HCT116 (cell line): ENCODE measurements at regions not wholly inside any gene's neighbourhood (a gene's known extent, or its start where the extent isn't known, plus 50 kb on each side); places are given as distances from the start of the nearest gene placed in this dataset.

ENCODE experiments used
- ATAC-seq: fragments of 200-7000 bp; cut with Tn5 transposase; 2 replicates; pipeline ENCODE4 v1.9.1; 2020; ENCODE audit warnings: mild to moderate bottlenecking, moderate library complexity
- BruUV-seq: library from RNA; stranded (reverse); fragments of 400-500 nt; replicated peaks from 2 replicates; lab custom pipeline; 2021; lab: Mats Ljungman, UMichigan
- CTCF ChIA-PET: fragments of 300-600 bp; sonication (Branson Sonifier 250); formaldehyde crosslinking; loops from one replicate; lab custom pipeline; 2021; ENCODE audit warnings: antibody characterized with exemption; lab: Charles Lee
- POLR2A ChIA-PET: fragments of 300-600, 350-600 bp; sonication (Branson Sonifier 250); formaldehyde crosslinking; loops from one replicate; lab custom pipeline; 2021; ENCODE audit warnings: antibody characterized with exemption; lab: Charles Lee
- RAD21 ChIA-PET, 2 experiments: fragments of 300-600 bp; sonication (Branson Sonifier 250); formaldehyde crosslinking; loops; one replicate each; lab custom pipeline; 2023; ENCODE audit warnings: low total read pairs in 2 of 2; ENCODE audit not compliant: uncharacterized antibody in 2 of 2, unreplicated experiment in 2 of 2, low non-redundant PET in 1 of 2; lab: Charles Lee
- DNase-seq: peaks from one replicate; pipeline ENCODE4 v3.0.0-alpha.2; 2010; ENCODE audit warnings: low read depth, low spot score
- H2AFZ ChIP-seq: fragments of 200-600 bp; shearing (Covaris generic), sonication (generic); 2 replicates; pipeline ENCODE4 v1.6.1; 2017; ENCODE audit warnings: low read depth, mixed run types, mixed read lengths, antibody characterized with exemption, low read length; ENCODE audit not compliant: poor library complexity, severe bottlenecking
- H3K27ac ChIP-seq: 2 replicates; pipeline ENCODE4 v1.5.1; 2012; ENCODE audit warnings: low read depth, low read length
- H3K27me3 ChIP-seq: fragments of 200-600 bp; sonication (generic); 2 replicates; pipeline ENCODE4 v1.6.1; 2016; ENCODE audit warnings: mixed run types, low read length, mixed read lengths; ENCODE audit not compliant: insufficient read depth
- H3K36me3 ChIP-seq, 2 experiments: fragments of 200-500 bp in 1 of 2; fragments of 200-600 bp in 1 of 2; sonication (Bioruptor generic) in 1 of 2; sonication (generic) in 1 of 2; 2 replicates each; pipeline versions ENCODE4 v1.5.1 to v1.6.1; 2014 to 2016; ENCODE audit warnings: low read length in 2 of 2, inconsistent platforms in 1 of 2, mixed read lengths in 1 of 2, mixed run types in 1 of 2; ENCODE audit not compliant: insufficient read depth in 2 of 2, control insufficient read depth in 1 of 2
- H3K4me1 ChIP-seq, 2 experiments: fragments of 200-600 bp in 1 of 2; sonication (generic) in 1 of 2; 2 replicates each; pipeline versions ENCODE4 v1.5.1 to v1.6.1; 2012 to 2017; ENCODE audit warnings: low read length in 2 of 2, inconsistent platforms in 1 of 2, mild to moderate bottlenecking in 1 of 2, mixed read lengths in 1 of 2, mixed run types in 1 of 2, moderate library complexity in 1 of 2; ENCODE audit not compliant: insufficient read depth in 2 of 2, control insufficient read depth in 1 of 2
- H3K4me2 ChIP-seq: fragments of 200-600 bp; sonication (generic); 2 replicates; pipeline ENCODE4 v1.6.1; 2017; ENCODE audit warnings: mixed run types, low read length, mixed read lengths
- H3K4me3 ChIP-seq, 2 experiments: fragments of 200-600 bp in 1 of 2; sonication (generic) in 1 of 2; replicated peaks in 1 of 2; 2 replicates each; pipeline ENCODE4 v1.5.1; 2011 to 2016; ENCODE audit warnings: low read length in 2 of 2, control low read depth in 1 of 2, low read depth in 1 of 2, mild to moderate bottlenecking in 1 of 2, mixed read lengths in 1 of 2, mixed run types in 1 of 2
- H3K79me2 ChIP-seq: fragments of 200-600 bp; sonication (generic); 2 replicates; pipeline ENCODE4 v1.6.1; 2017; ENCODE audit warnings: mild to moderate bottlenecking, mixed run types, low read length, moderate library complexity, mixed read lengths; ENCODE audit not compliant: insufficient read depth
- H3K9ac ChIP-seq: fragments of 200-600 bp; sonication (generic); 2 replicates; pipeline ENCODE4 v1.6.1; 2016; ENCODE audit warnings: low read length, mixed read lengths
- H3K9me2 ChIP-seq: fragments of 200-600 bp; sonication (generic), shearing (Covaris generic); 2 replicates; pipeline ENCODE4 v1.6.1; 2017; ENCODE audit warnings: mixed run types, mild to moderate bottlenecking, moderate library complexity; ENCODE audit not compliant: insufficient read depth
- H3K9me3 ChIP-seq, 2 experiments: fragments of 200-500 bp in 1 of 2; fragments of 200-600 bp in 1 of 2; sonication (Bioruptor generic) in 1 of 2; sonication (generic) in 1 of 2; 2 replicates each; pipeline ENCODE4 v1.6.1; 2014 to 2017; ENCODE audit warnings: low read length in 2 of 2, mixed read lengths in 2 of 2, inconsistent platforms in 1 of 2, low read depth in 1 of 2, mild to moderate bottlenecking in 1 of 2, mixed run types in 1 of 2, moderate library complexity in 1 of 2; ENCODE audit not compliant: control insufficient read depth in 1 of 2, insufficient read depth in 1 of 2
- H4K20me1 ChIP-seq: fragments of 200-600 bp; sonication (generic), shearing (Covaris generic); 2 replicates; pipeline ENCODE4 v1.6.1; 2017; ENCODE audit warnings: mixed run types, mild to moderate bottlenecking, moderate library complexity; ENCODE audit not compliant: insufficient read depth
- JUND ChIP-seq: IDR thresholded peaks from 2 replicates; pipeline ENCODE4 v1.6.1; 2012
- POLR2AphosphoS5 ChIP-seq: IDR thresholded peaks from 2 replicates; pipeline ENCODE4 v1.6.1; 2011; ENCODE audit warnings: mild to moderate bottlenecking, low read depth, low read length, moderate library complexity
- RAD21 ChIP-seq: IDR thresholded peaks from 2 replicates; pipeline ENCODE4 v1.6.1; 2012; ENCODE audit warnings: low read depth, mild to moderate bottlenecking
- SIN3A ChIP-seq: IDR thresholded peaks from 2 replicates; pipeline ENCODE4 v1.6.1; 2012; ENCODE audit warnings: low read depth
- SP1 ChIP-seq: IDR thresholded peaks from 2 replicates; pipeline ENCODE4 v1.6.1; 2012; ENCODE audit warnings: low read depth
- TCF7L2 ChIP-seq: IDR thresholded peaks from 2 replicates; pipeline ENCODE4 v1.7.0; 2011; ENCODE audit warnings: borderline replicate concordance, inconsistent platforms; ENCODE audit not compliant: insufficient read depth, insufficient read length; ENCODE audit errors: extremely low read depth
- ZNF274 ChIP-seq: fragments of 200-500 bp; sonication (Bioruptor generic); IDR thresholded peaks from 2 replicates; pipeline ENCODE4 v1.6.1; 2014; ENCODE audit warnings: mild to moderate bottlenecking, low read depth, low read length, inconsistent platforms
- intact Hi-C: fragments of 100-400 bp; cut with micrococcal nuclease; formaldehyde crosslinking; loops from 2 replicates; pipeline ENCODE4 v1.10.0; 2022
- TF ChIP-seq, protein P1 (sequence below), 3 experiments: fragments of 200-600 bp in 1 of 3; sonication (generic) in 1 of 3; IDR thresholded peaks in 2 of 3; conservative IDR thresholded peaks in 1 of 3; 2 replicates each; pipeline ENCODE4 v1.5.1; 2012 to 2017; ENCODE audit warnings: low read depth in 2 of 3, low read length in 2 of 3, antibody characterized with exemption in 1 of 3, borderline replicate concordance in 1 of 3, control low read depth in 1 of 3, mild to moderate bottlenecking in 1 of 3, mixed read lengths in 1 of 3, mixed run types in 1 of 3, moderate library complexity in 1 of 3; ENCODE audit not compliant: insufficient read depth in 1 of 3
- TF ChIP-seq, protein P2 (sequence below): IDR thresholded peaks from 2 replicates; pipeline ENCODE4 v1.6.1; 2012; ENCODE audit warnings: low read depth

DNA sequence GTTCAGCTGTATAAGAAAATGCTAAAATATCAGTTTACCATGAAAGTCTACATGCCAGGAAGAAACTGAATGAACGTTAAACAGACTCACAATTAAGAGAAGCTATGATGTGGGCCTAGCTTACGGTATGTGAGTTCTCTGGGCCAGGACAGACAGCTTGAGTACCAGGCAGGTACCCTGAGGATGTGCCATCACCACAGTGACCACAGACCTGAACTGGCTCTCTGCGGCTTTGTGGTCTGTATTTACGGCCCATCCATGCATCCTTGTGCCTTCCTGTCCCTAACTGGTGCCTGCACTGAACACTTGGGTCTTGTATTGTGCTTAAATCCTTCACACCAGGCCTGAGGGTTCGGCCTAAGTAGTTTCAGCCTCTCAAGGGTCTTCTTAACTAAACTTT lies 467.5 kb upstream of the PPP2R3A start:
- POLR2A ChIA-PET = no interaction called here
- H3K27ac ChIP-seq = no peak overlapping the region
- intact Hi-C loops = no loop called here
- no peaks in the 10 kb centered on the region for H3K36me3 ChIP-seq
- H4K20me1 ChIP-seq = no peaks in the 10 kb centered on the region
- H3K4me3 ChIP-seq = no peak overlapping the region
- no peak for TF ChIP-seq POLR2AphosphoS5
- TF ChIP-seq, all 23 proteins: peak for 0
- CTCF ChIA-PET = no interaction called here
- ATAC-seq (no peak), DNase-seq (no peak)
- Histone ChIP-seq H3K79me2 (no peaks in the 10 kb centered on the region), H3K4me2 (no peak overlapping the region), H3K27me3 (peaks cover 48% of the 10 kb centered on the region), H3K9ac (no peak overlapping the region), H3K4me1 (no peaks in the 10 kb centered on the region), H3K9me3 (no peaks in the 10 kb centered on the region), H3K9me2 (no peaks in the 10 kb centered on the region), H2AFZ (no peak overlapping the region)
- BruUV-seq = no TSS peak
- RAD21 ChIA-PET = no interaction called here

DNA sequence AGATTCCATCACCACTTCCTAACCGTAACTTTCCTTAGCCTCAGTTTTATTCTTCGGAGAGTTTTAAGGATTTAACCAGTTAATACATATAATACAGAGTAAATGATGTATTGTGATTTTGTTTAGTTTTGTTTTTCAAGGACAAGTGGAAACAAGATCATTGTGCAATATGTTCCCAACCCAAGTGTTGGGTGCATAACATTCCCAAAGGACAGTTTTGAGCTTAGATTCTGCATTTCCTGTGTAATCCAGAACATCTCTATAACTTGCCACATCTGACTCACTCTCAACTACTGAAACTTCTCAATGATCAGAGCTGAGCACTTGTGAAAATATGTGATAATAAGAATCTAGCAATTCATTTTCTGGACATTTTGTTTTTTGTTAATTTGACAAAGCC lies 466.1 kb upstream of the PPP2R3A start:
- H3K27me3 ChIP-seq = peaks cover 50% of the 10 kb centered on the region
- no peak overlapping the region for H3K4me3 ChIP-seq
- no peak for DNase-seq
- ChIA-PET CTCF (no interaction called here), RAD21 (no interaction called here), POLR2A (no interaction called here)
- no TSS peak for BruUV-seq
- H2AFZ ChIP-seq = no peak overlapping the region
- no peak for TF ChIP-seq JUND
- no peak for TF ChIP-seq TCF7L2
- TF ChIP-seq SP1 = no peak
- TF ChIP-seq ZNF274 = no peak
- TF ChIP-seq RAD21 = no peak
- TF ChIP-seq, protein P1, sequence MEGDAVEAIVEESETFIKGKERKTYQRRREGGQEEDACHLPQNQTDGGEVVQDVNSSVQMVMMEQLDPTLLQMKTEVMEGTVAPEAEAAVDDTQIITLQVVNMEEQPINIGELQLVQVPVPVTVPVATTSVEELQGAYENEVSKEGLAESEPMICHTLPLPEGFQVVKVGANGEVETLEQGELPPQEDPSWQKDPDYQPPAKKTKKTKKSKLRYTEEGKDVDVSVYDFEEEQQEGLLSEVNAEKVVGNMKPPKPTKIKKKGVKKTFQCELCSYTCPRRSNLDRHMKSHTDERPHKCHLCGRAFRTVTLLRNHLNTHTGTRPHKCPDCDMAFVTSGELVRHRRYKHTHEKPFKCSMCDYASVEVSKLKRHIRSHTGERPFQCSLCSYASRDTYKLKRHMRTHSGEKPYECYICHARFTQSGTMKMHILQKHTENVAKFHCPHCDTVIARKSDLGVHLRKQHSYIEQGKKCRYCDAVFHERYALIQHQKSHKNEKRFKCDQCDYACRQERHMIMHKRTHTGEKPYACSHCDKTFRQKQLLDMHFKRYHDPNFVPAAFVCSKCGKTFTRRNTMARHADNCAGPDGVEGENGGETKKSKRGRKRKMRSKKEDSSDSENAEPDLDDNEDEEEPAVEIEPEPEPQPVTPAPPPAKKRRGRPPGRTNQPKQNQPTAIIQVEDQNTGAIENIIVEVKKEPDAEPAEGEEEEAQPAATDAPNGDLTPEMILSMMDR (IDR thresholded peaks at IDR 0.05 in 2 of 3, conservative IDR thresholded peaks at IDR 0.05 in 1 of 3; ENCODE audit: borderline replicate concordance in 1 of 3, insufficient read depth in 1 of 3, low read depth in 2 of 3, low read length in 2 of 3) = no peak
- TF ChIP-seq POLR2AphosphoS5 = no peak
- TF ChIP-seq, protein P2, sequence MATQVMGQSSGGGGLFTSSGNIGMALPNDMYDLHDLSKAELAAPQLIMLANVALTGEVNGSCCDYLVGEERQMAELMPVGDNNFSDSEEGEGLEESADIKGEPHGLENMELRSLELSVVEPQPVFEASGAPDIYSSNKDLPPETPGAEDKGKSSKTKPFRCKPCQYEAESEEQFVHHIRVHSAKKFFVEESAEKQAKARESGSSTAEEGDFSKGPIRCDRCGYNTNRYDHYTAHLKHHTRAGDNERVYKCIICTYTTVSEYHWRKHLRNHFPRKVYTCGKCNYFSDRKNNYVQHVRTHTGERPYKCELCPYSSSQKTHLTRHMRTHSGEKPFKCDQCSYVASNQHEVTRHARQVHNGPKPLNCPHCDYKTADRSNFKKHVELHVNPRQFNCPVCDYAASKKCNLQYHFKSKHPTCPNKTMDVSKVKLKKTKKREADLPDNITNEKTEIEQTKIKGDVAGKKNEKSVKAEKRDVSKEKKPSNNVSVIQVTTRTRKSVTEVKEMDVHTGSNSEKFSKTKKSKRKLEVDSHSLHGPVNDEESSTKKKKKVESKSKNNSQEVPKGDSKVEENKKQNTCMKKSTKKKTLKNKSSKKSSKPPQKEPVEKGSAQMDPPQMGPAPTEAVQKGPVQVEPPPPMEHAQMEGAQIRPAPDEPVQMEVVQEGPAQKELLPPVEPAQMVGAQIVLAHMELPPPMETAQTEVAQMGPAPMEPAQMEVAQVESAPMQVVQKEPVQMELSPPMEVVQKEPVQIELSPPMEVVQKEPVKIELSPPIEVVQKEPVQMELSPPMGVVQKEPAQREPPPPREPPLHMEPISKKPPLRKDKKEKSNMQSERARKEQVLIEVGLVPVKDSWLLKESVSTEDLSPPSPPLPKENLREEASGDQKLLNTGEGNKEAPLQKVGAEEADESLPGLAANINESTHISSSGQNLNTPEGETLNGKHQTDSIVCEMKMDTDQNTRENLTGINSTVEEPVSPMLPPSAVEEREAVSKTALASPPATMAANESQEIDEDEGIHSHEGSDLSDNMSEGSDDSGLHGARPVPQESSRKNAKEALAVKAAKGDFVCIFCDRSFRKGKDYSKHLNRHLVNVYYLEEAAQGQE = no peak
- TF ChIP-seq SIN3A = no peak
- no peak overlapping the region for H3K27ac ChIP-seq
- H3K9me3 ChIP-seq = no peaks in the 10 kb centered on the region
- H3K4me1 ChIP-seq = no peaks in the 10 kb centered on the region
- H3K4me2 ChIP-seq = no peak overlapping the region
- H3K79me2 ChIP-seq = no peaks in the 10 kb centered on the region
- ATAC-seq = no peak
- H3K36me3 ChIP-seq = no peaks in the 10 kb centered on the region
- no peak overlapping the region for H3K9ac ChIP-seq
- no peaks in the 10 kb centered on the region for H4K20me1 ChIP-seq
- intact Hi-C loops = no loop called here
- H3K9me2 ChIP-seq = no peaks in the 10 kb centered on the region
